NCI-H146 treated with DMSO at 0.1 percent for 48 hours (cell line): ENCODE measurements at regions not wholly inside any gene's neighbourhood (a gene's known extent, or its start where the extent isn't known, plus 50 kb on each side); places are given as distances from the start of the nearest gene placed in this dataset.
"Not testable (repeated sequence)": the region's sequence is repeated elsewhere in the genome, so short reads cannot be mapped to it uniquely, and the experiment has no call there.

Source experiments
- DNase-seq: peaks from one replicate; lab custom pipeline; 2025; ENCODE audit not compliant: unreplicated experiment; lab: John Stamatoyannopoulos, UW

DNA sequence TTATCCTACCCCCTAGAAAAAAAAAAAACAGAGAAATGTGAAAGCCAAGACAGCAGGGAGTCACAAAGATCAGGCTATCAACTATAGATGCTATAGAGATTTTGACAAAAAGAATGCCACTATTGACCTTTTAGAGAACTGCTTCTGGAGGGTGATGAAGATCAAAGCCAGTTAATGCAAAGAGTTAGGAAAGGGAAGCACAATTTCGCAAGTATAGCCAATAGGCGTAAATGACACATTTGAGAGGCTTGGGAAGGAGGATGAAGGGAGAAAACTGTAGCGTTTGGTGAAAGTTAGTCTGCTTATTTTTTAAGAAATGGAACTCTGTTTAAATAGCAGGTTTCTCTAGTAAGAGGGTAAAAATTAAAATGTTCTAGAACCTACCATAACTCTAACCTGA lies 190.7 kb downstream of the DUSP6 start:
- no peak for DNase-seq

DNA sequence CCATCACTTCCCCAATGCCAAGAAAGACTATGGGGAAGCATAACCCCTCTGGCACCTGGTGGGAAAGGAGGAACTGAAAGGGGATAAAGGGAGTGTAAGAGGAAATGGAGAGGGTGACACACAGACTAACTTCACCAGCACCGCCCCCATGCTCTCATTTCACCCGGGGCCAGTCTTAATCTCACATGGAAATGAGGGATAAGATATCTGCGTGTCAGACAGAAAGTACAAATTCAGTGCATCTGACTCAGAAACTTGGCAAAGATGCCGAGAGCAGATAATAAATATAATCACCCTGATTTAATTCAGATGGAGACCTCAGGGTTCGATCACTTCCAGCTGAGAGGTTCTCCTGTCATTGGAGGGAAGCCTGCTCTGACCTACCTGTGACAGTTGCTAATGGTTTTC lies 191.6 kb downstream of the DUSP6 start:
- DNase-seq: no peak

DNA sequence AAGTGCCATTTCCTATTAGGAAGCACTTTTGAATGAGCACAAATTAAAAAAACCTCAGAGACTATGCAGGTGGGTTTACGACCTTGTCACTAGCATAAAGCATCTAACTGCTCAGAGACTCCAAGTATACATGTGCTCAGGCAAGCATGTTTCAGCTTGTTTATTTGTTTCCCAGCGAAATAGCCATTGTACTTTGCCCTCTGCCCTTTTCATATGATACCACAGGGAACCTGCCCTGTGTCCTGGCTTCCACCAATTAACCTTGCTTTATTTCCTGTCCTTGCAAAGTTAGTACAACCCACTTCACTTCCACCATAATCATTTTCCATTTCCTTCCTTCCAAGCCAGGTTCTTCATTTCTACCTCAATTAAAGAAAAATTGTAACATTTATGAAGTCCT lies 194.9 kb downstream of the DUSP6 start:
- no peak for DNase-seq

DNA sequence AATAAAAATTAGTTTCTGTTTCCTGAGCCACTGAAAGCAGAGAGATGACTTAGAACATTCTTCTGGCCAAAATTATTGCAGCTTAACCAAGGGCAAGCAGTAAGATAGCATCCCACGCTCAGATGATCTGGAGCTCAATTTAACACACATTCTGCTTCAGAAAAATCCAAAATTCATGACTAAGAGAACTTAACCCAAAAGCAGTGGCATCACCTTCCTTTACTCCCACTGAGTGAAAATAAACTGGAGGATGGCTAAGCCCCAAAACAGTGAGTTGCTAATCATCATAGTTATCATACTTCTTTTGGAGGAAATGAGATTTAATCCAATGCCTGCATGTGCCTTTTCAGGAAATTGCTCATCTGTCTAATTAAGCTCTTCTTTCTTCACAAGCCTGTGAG lies 195.4 kb downstream of the DUSP6 start:
- no peak for DNase-seq

DNA sequence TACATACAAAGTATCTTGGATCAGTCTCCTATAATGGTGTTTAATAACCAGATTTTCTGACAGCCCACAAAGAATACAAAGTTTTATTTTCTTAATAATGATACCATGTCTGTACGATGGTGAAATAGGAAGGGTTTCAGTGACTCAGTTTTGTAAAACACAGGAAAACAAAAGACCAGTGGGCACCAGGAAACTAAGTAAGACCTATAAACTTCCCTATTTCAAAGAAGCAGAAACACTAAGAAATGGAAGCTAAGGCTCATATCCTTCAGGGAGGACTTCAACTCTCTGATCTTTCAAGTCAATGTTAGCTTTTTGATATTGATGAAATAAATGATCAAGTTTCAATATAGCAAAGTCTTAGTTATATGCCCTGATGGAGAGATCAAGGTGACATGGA lies 196.0 kb downstream of the DUSP6 start:
- DNase-seq: no peak

DNA sequence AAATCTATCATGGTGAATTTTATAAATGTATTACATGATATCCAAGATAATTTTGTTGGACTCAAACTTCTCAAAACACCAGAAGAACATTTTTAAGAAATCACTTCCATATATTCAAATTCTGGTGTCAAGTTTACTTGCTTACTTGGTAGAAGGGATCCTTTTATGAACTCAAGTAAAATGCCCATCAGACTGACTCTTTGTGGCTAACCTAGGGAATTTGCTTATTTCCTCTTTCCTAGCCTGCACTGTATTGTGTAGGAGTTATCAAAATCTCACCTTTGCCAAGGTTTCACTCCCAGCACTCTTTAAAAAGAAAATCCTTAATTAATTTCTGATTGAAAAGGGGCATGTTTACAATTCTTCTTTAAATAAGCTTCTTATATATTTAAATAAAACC lies 196.5 kb downstream of the DUSP6 start:
- DNase-seq: no peak

DNA sequence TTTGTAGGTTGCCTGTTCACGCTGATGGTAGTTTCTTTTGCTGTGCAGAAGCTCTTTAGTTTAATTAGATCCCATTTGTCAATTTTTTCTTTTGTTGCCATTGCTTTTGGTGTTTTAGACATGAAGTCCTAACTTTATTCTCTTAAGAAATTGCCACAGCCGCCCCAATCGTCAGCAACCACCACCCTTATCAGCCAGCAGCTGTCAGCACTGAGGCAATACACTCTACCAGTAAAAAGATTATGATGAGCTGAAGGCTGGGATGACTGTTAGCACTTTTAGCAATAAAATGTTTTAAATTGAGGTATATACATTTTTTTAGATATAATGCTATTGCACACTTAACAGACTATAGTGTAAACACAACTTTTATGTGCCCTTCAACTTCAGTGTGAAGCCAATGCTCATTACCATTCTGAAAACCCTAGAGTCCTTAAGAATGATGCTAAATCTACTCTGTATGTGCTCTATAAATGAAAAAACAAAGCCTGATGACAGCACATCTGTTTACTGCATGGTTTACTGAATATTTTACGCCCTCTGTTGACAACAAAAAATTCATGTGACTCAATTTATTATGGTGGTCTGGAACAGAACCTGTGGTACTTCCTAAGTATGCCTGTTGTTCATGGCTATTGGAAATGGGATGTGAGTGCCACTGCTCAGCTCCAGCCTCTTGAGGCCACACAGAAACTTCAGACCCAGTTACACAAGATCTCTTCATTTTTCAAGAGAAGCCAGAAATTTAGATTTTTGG lies 197.4 kb downstream of the DUSP6 start:
- DNase-seq: no peak

DNA sequence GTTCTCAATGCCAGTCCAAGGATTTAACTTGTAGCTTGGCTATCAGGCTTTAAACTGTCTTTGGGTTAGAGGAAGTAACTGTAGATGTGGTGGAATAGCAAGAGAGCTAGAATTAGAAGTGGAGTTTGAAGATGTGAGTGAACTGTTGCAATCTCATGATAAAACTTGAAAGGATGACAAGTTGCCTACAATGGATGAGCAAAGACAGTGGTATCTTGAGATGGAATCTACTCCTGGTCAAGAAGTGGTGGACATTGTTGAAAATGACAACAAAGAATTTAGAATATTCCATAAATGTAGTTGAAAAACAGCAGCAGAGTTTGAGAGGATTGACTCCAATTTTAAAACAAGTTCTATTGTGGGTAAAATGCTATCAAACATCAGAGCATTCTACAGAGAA lies 199.0 kb downstream of the DUSP6 start:
- DNase-seq: no peak

DNA sequence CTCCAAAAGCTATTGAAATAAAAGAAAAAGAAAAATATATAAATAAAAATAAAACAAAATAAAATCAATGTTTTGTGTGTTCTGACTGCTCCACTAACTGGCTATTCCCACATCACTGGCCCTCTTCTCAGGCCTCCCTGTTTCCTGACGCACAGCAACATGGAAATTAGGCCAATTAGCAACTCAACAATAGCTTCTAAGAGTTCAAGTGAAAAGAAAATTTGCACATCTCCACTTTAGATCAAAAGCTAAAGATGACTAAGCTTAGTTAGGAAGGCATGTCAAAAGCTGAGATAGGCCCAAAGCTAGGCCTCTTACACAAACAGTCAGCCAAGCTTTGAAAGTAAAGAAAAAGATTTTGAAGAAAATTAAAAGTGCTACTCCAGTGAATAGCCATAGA lies 200.8 kb downstream of the DUSP6 start:
- no peak for DNase-seq

DNA sequence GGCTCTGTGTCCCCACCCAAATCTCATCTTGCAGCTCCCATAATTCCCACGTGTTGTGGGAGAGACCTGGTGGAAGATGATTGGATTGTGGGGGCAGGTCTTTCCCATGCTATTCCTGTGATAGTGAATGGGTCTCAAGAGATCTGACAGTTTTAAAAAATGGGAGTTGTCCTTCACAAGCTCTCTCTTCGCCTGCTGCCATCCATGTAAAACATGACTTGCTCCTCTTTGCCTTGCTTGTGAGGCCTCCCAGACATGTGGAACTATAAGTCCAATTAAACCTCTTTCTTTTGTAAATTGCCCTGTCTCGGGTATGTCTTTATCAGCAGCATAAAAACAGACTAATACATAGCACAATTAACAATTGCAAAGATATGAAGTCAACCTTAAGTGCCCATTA lies 201.5 kb downstream of the DUSP6 start:
- not testable (repeated sequence) for DNase-seq

DNA sequence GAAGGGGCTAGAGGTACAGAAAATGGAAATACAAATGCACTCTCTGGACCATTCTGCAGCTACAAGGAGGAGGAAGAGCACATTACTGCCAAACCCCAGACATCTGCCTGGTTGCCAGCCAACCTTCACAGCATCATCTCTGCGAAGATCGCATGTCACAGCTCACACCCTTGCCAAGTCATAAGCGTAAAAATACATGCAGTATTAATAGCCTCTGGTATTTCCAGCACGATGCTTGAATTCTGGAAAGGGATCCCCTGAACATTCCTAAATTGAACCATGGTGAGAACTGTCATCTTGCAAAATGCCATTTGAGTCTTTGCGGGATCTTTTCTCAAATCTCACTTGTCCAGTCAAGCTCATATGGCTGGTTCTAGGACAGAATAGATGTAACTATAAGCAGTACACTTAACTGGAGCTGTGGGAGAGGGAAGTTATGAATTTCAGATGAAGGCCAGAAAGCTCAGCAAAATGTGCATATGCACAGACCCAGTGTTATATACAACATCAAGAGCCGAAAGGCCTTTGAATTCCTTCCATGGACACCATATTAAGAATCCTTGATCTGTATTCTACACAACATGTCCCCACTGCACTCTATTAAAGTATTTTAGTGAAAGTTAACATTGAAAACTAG lies 211.6 kb downstream of the DUSP6 start:
- no peak for DNase-seq

DNA sequence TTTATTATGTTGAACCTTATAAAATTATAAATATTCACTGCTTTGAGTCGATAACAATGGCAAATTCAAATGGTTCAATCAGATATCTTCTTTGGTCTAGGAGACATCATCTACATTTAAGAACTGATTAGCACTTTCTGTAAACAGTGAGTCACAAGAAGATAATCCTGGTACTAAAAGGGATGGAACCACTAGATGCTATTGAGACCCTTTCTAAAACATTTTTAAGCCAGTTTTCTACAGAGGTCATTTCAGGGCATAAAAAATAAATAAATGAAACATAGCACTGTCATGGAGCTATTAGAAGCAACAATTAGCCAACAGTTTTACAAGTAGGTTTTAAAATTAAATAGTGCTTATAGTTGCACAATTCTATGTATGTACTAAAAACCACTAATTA lies 212.2 kb downstream of the DUSP6 start:
- DNase-seq: no peak

DNA sequence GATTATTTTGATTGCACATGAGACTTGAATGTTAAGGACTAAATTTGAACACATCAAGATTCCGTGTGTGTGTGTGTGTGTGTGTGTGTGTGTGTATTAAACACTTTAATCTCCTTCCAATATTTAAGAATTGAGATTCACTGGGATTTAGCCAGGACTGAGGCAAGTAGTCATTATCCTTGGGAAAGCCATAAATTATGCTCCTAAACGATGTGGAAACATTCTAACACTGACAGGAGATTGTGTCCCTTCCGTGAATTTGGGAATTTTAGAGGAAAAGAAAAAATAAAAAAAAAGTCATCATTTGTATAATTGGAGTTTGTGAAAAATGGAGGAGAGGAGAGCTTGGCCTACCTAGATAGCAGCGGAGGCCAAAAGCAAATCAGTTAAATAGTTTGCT lies 212.9 kb downstream of the DUSP6 start:
- no peak for DNase-seq

DNA sequence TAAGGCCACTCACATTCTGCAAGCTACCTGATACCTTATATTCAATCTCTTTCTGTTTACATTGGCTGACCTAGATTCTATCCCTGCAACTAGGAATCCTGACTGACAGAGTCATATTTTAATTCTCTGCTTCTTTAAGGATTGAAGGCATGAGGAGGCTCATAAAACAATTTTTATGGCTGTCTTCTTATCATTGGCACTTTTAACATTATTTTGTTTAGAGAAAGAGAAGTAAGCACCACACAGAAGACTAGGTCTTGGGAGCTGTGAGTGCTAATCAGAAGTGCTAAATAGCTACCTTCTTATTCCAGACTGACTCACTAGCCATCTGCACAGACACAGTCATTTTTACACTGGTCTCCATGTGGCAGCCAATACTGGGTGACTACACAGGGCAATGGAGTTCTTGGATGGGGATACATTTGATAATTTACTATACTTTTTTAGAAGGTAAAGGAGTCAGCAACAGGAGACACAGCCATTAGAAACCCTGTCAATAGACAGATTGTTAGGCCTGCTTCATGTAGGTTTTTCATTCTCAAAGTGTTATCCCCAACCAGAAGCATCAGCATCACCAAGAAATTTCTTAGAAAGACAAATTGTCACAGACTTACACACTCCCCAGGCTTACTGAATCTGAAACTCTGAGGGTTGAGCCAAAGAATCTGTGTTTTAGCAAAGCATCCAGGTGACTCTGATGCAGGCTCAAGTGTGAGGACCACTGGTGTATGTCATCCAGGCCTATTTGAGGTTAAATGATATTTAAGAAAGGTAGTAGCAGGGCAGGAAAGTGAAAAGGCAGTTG lies 214.1 kb downstream of the DUSP6 start:
- no peak for DNase-seq

DNA sequence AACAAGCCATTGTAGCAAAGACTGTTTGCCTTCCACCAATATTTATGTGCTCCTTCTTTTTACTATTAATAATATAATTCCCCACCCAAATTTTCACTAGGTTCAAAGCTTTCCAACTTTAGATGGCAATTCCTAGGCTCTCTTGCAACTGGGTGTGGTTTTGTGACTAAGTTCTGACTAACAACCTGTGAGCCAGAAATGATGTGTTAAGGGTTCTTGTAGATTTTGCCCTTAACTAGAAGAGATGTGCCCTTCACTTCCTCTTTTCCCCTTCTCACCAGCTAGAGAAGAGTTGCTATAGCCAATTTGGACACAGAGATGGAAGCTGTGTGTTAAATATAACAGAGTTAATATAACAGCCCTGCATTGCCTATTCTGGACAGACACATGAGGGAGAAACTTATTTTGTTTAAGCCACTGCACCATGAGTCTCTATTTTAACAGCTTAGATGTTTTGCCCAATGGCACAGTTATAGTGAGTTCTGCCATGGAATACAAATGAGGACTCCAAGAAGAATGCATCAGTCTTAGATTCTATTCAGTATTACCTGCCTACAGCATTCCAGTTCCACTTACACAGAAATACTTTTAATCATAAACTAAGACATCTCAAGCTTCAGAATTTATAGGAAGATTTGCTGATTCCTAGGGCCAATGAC lies 216.2 kb downstream of the DUSP6 start:
- no peak for DNase-seq

DNA sequence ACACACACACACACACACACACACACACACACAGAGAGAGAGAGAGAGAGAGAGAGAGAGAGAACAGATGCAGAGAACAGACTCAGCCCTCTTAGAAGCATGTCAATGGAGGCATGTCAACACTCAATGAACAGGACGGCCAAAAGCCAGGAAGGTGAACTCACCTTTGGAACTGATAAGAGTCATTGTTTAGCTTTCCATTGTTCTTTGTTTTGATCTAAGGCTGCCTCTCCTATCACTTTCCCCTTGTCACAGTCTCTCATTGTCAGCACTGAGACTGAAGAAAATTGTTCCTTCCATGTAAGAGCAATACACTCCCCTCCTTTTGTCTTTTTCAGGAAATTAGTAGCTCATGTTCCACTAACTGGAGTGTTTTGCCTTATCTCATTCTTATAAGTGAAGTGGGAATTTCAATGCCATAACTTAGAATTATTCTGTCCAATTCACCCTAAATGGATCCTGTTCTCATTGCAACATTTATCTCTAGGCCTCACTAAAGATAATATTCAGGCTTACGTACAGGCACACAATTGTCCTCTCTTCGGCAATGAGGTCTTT lies 218.0 kb downstream of the DUSP6 start:
- DNase-seq: peak; percentile 40

DNA sequence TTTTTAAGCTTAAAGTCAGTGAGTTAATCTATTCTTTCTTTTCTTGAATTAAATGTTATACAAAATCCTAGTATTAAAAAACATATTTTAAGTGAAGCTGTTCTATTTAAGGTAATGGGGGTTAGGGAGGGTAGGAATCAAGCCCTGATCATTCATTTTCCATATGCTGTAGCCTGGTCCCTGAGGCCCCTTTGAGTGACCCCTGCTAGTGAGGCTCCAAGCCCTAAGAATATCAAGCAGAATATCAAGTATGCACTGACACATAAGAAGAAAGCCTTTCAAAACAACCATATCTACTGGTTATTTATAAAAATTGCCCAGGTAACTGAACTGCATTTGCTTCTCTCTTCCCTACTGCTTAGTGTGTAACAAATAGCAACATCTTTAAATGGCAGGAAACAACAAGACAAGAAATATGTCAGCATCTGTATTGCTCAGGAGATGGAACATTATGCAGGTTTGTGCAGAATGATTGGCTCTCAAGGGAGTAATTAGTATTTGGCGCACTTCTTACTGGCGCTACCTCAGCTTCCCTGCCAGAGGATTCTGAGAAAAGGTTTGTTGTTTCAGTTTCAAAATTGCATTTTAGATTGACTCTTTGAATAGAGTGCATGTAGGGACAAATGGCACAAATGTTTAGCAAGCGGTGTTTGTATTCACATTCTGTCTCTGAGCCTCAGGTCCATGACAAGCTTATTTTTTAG lies 223.0 kb downstream of the DUSP6 start:
- DNase-seq: no peak

DNA sequence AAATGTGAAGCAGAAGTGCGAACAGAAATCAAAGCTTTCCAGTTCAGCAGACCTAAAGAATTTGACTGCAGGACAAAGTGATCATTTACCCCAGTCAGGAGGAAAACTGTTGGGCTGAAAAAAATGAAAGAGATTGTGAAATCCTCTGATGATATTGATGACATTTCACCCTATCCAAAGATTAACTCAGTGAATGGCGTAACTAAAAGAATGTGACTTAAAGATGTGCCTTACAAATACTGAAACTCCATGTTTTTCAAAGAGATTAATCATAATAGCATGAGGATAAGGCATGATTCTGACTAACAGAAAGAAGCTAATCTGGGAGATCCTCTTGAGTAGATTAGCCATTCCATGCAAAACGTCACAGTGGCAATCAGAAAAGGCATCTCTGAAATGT lies 225.6 kb downstream of the DUSP6 start:
- DNase-seq: no peak

DNA sequence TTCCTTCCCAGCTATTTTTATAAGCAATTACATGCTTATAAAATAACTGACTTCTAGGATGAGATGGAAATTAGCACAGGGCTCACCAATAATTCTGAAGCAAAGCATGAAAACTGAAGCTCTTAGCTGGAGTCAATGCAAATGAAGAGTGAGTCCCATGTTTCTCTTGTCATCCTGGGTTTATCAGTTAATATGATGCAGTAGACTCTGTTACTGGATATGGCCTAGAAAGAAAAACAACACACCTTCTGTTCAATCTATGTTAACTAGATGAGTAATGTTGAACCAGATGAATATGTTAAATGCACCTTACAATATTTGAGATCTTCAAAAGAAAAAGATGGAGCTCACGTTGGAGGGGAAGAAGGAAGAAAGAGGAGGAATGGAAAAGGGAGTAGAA lies 229.4 kb downstream of the DUSP6 start:
- no peak for DNase-seq

DNA sequence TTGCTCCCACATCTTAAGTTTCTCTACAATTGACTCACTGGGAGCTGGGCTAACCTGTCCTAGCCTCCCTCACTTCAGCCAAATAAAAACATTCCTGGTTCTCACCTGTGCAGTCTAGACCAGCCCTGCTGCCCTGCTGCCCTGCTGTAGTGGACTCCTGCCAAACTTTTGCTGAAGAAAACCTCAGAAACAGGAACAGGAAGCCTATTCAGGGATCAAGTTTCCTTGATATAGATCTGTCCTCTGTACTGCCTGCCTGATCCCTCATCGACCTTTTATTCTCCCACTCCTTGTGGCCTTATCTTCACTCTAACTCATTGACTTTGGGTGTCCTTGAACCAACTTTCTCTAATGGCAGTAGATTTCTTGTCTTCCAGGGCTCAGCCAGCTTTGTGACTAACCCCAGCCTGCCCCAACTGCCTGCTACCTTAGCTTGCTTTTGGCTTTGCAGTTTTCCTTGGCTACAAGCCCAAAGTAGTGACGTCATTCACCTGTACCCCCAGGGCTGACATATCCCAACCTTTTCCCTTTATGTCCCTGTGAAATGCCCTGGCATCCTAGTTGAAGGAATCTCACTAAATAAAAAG lies 234.8 kb downstream of the DUSP6 start:
- DNase-seq: no peak
